ENCODE measurements at regions not wholly inside any gene's neighbourhood (a gene's known extent, or its start where the extent isn't known, plus 50 kb on each side); places are given as distances from the start of the nearest gene placed in this dataset.

DNA sequence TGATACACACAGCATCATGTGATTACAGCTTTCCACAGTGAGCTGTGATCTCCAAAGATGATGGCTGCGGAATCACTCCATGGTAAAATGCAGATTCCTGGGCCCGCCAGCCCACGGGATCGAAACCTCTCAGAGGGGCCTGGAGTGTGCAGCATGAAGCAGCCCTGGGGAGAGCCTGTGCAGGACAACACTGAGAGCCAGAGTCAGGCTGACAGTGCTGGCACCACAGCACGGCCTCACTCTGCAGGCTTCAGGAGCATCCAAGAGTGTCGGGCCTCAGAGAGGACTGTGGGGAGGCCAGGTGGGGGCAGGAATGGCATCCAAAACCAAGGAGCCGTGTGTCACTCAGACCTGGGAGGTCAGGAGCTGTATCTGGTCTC is 533.4 kb downstream of the TCERG1L start:
- TF ChIP-seq POLR2A (IDR thresholded peaks at IDR 0.05): no peak
- TF ChIP-seq, protein P1, sequence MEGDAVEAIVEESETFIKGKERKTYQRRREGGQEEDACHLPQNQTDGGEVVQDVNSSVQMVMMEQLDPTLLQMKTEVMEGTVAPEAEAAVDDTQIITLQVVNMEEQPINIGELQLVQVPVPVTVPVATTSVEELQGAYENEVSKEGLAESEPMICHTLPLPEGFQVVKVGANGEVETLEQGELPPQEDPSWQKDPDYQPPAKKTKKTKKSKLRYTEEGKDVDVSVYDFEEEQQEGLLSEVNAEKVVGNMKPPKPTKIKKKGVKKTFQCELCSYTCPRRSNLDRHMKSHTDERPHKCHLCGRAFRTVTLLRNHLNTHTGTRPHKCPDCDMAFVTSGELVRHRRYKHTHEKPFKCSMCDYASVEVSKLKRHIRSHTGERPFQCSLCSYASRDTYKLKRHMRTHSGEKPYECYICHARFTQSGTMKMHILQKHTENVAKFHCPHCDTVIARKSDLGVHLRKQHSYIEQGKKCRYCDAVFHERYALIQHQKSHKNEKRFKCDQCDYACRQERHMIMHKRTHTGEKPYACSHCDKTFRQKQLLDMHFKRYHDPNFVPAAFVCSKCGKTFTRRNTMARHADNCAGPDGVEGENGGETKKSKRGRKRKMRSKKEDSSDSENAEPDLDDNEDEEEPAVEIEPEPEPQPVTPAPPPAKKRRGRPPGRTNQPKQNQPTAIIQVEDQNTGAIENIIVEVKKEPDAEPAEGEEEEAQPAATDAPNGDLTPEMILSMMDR (IDR thresholded peaks at IDR 0.05): no peak

Measured in right lobe of liver (tissue), 4 donors.